Choroid plexus epithelial cell (primary cell): ENCODE measurements at regions not wholly inside any gene's neighbourhood (a gene's known extent, or its start where the extent isn't known, plus 50 kb on each side); places are given as distances from the start of the nearest gene placed in this dataset.

Experiments
- DNase-seq: peaks from one replicate; pipeline ENCODE4 v3.0.0-alpha.2; 2010; ENCODE audit warnings: low read depth
- H3K4me3 ChIP-seq: 2 replicates; pipeline ENCODE4 v1.5.1; 2011; ENCODE audit warnings: low read depth, mild to moderate bottlenecking, control low read depth, low read length, moderate library complexity
- TF ChIP-seq, protein P1 (sequence below): conservative IDR thresholded peaks from 2 replicates; pipeline ENCODE4 v1.5.1; 2011; ENCODE audit warnings: low read depth, mild to moderate bottlenecking, control low read depth, inconsistent platforms, low read length, moderate library complexity

DNA sequence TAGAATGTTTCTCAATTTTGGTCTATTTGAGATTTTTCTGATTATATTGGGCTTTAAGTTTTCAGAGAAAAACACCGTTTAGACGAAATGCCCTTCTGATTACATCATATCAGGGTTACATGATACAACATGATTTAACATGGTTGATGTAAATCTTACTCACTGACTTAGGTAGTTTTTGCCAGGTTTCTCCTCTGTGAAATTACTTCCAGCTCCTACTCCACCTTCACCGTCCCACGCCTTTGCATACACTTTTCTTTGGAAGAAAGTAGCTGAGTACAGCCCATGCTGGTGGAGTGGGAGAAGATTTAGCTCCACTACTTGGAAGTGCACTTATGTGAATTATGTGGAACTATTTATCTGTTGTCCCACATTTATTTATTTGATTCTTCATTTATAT is 433.2 kb upstream of the KLHL1 start:
- H3K4me3 ChIP-seq: no peak overlapping the region
- TF ChIP-seq, protein P1, sequence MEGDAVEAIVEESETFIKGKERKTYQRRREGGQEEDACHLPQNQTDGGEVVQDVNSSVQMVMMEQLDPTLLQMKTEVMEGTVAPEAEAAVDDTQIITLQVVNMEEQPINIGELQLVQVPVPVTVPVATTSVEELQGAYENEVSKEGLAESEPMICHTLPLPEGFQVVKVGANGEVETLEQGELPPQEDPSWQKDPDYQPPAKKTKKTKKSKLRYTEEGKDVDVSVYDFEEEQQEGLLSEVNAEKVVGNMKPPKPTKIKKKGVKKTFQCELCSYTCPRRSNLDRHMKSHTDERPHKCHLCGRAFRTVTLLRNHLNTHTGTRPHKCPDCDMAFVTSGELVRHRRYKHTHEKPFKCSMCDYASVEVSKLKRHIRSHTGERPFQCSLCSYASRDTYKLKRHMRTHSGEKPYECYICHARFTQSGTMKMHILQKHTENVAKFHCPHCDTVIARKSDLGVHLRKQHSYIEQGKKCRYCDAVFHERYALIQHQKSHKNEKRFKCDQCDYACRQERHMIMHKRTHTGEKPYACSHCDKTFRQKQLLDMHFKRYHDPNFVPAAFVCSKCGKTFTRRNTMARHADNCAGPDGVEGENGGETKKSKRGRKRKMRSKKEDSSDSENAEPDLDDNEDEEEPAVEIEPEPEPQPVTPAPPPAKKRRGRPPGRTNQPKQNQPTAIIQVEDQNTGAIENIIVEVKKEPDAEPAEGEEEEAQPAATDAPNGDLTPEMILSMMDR: no peak
- no peak for DNase-seq

GRCh38 chr13:70534466-70534865 is 426.2 kb upstream of the KLHL1 start:
- no peak overlapping the region for H3K4me3 ChIP-seq
- TF ChIP-seq, protein P1: no peak
- DNase-seq: peak; percentile 20

DNA sequence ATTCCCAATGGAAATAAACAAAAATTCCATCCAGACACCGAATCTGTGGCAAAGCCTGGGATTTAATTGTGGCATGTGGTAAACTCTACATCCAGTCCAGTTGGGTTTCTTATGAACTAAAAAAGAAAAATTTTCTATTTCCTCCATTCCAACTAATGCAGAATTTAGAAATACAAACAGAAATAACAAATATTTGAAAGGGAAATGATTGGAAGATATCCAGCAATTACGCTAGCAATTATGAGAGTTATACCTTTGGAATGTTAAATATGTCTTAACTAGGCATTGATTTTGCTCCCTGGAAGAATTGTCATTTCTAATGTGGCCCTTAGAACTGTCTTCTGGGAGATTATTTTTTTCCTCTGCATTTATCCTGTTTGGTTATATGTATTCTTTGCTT is 421.4 kb upstream of the KLHL1 start:
- TF ChIP-seq, protein P1: no peak
- DNase-seq: peak; percentile 20
- no peak overlapping the region for H3K4me3 ChIP-seq

GRCh38 chr13:70527599-70527998 is 419.3 kb upstream of the KLHL1 start:
- no peak for DNase-seq
- TF ChIP-seq, protein P1: no peak
- H3K4me3 ChIP-seq: no peak overlapping the region

DNA sequence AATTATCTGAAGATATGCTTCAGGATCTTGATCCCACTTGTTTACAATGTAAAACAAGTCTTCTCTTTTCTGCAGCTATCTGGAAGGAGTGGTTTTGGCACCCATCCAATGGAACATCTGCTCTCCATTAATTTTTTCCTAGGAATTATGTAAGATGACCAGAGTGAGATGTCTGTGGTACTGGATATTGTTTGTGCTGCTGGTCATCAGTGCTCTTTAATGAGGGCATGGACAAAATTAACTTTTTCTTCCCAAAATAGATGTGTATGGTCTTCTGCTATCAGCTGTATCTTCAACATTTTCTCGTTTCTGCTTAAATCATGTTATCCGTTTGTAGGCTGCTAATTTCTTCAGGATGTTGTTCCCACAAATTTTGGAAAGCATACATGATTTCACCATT is 415.4 kb upstream of the KLHL1 start:
- peak; percentile 15 for DNase-seq
- no peak overlapping the region for H3K4me3 ChIP-seq
- TF ChIP-seq, protein P1: no peak

DNA sequence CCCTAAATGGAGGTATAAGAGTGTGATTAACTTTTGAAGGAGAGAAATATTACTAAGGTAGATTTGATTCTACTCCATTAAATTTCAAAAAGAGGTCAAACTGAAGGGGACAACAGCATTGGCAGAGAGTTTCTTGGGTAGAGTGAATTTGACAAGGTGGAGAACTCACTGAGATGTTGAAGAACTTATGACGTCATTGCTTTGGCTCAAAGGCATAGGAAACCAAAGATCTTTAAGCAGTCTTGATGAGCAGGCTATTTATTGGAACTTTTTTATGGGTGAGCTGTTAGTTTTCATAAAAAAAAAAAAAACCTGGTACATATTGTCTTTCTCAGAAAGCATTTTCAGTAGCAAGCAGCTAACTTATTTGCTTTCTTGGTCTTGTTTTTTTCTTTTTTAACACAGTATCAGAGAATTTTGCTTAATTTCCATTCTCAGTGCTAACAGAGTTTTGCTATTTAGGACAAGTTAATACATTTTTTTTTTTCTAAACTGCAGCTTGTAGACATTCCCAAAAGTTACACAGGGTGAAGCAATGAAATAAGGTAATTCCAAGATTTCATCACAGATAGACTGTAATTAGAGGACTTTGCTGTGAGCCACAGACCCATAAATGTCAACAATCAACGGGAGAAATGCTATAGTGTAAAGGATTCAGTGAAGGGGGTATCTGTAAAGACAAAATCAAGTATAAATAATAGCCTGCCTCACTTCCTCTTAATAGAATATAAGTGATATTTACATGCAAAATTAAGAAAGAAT is 412.2 kb upstream of the KLHL1 start:
- no peak for DNase-seq
- TF ChIP-seq, protein P1: no peak
- H3K4me3 ChIP-seq: no peak overlapping the region

- no peak for DNase-seq
- no peak overlapping the region for H3K4me3 ChIP-seq
- TF ChIP-seq, protein P1: no peak
These were observed 409.8 kb upstream of the KLHL1 start for GRCh38 chr13:70518081-70518480.
